ENCODE measurements at regions not wholly inside any gene's neighbourhood (a gene's known extent, or its start where the extent isn't known, plus 50 kb on each side); places are given as distances from the start of the nearest gene placed in this dataset.
"Not testable (repeated sequence)": the region's sequence is repeated elsewhere in the genome, so short reads cannot be mapped to it uniquely, and the experiment has no call there.

DNA sequence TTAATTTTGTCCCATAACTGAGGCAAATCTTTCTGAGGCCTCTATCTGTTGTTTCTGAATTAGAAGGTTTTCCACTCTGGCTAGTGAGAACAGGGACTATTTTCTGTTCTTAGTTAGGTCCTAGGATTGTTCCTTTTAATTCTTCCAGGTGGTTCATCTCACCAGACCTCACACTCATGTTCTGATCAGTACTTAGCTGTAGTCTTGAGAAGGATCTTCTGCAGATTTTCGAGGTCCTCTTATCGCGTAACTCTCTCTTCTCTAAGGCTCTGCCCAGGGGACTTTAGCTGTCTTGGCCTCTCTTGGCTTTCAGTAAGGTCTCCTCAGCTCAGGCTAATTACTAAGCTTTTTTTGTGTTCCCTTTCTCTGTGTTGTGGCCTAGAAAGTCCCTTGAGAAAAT lies 201.1 kb downstream of the ETNK1 start:
- WGBS, 2 donors: 60 to 64% methylated on average over 3 of the region's 3 CpGs
- H3K4me3 ChIP-seq: no peak overlapping the region
- H3K9me3 ChIP-seq: peaks cover 0 to 3% (median 0%) of the 10 kb centered on the region in 3 donors
- H3K4me1 ChIP-seq: no peaks in the 10 kb centered on the region
- TF ChIP-seq, protein P1, sequence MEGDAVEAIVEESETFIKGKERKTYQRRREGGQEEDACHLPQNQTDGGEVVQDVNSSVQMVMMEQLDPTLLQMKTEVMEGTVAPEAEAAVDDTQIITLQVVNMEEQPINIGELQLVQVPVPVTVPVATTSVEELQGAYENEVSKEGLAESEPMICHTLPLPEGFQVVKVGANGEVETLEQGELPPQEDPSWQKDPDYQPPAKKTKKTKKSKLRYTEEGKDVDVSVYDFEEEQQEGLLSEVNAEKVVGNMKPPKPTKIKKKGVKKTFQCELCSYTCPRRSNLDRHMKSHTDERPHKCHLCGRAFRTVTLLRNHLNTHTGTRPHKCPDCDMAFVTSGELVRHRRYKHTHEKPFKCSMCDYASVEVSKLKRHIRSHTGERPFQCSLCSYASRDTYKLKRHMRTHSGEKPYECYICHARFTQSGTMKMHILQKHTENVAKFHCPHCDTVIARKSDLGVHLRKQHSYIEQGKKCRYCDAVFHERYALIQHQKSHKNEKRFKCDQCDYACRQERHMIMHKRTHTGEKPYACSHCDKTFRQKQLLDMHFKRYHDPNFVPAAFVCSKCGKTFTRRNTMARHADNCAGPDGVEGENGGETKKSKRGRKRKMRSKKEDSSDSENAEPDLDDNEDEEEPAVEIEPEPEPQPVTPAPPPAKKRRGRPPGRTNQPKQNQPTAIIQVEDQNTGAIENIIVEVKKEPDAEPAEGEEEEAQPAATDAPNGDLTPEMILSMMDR (IDR thresholded peaks at IDR 0.05): no peak
- no peak for TF ChIP-seq POLR2A (IDR thresholded peaks at IDR 0.05)
- H3K36me3 ChIP-seq (replicated peaks in 1 of 2; ENCODE audit: insufficient read depth in 1 of 2, low read depth in 2 of 2): no peaks in the 10 kb centered on the region
- intact Hi-C loops (cut with DNase I): no loop called here
- ATAC-seq (no peak), DNase-seq (no peak)
- H3K27me3 ChIP-seq: no peaks in the 10 kb centered on the region
- no peak overlapping the region for H3K27ac ChIP-seq

DNA sequence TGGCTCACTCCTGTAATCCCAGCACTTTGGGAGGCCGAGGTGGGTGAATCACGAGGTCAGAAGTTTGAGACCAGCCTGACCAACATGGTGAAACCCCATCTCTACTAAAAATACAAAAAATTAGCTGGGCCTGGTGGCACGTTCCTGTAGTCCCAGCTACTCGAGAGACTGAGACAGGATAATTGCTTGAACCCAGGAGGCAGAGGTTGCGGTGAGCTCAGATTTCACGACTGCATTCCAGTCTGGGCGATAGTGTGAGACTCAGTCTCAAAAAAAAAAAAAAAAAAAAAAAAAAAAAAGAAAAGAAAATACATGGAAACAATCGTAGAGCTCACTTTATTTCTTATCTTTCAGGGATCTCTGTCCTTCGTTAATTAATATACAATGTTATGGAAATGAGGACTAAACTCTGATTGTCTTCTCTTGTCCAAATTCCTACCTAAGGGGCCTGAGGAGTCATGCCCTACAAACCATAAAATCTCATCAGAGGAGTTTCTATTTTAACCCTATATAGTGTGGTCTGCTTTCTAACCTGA lies 201.5 kb downstream of the ETNK1 start:
- ATAC-seq; H3K27me3 ChIP-seq; H3K9me3 ChIP-seq; DNase-seq; intact Hi-C loops (cut with DNase I); H3K36me3 ChIP-seq (replicated peaks in 1 of 2; ENCODE audit: insufficient read depth in 1 of 2, low read depth in 2 of 2); H3K27ac ChIP-seq; H3K4me3 ChIP-seq; H3K4me1 ChIP-seq: not testable (repeated sequence)
- 60 to 74% methylated on average over 9 of the region's 9 CpGs for WGBS, 2 donors

DNA sequence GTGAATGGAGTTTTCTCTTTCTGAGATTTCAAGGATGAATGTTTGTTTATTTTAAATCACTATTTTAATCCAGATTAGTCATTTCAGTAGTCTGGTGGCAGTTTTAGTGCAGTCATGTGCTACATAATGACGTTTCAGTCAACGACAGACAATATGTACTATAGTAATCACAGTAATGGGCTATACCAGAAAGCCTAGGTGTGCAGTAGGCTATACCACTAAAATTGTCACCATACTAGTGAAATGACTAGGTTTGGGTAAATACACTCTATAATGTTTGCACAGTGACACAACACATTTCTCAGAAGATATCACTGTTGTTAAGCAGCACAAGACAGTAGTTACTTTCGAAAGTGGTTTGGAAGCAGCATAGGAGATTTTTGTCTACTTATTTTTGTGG lies 203.1 kb downstream of the ETNK1 start:
- Histone ChIP-seq H3K27me3 (no peaks in the 10 kb centered on the region), H3K36me3 (replicated peaks in 1 of 2; ENCODE audit: insufficient read depth in 1 of 2, low read depth in 2 of 2) (no peaks in the 10 kb centered on the region), H3K27ac (no peak overlapping the region), H3K9me3 (peaks cover 0 to 3% (median 0%) of the 10 kb centered on the region in 3 donors), H3K4me3 (no peak overlapping the region), H3K4me1 (no peaks in the 10 kb centered on the region)
- no peak for DNase-seq
- intact Hi-C loops (cut with DNase I): no loop called here
- WGBS, 2 donors: 39 to 50% methylated on average over 3 of the region's 3 CpGs
- TF ChIP-seq POLR2A (IDR thresholded peaks at IDR 0.05): no peak
- TF ChIP-seq, protein P1 (IDR thresholded peaks at IDR 0.05): no peak
- ATAC-seq: no peak

DNA sequence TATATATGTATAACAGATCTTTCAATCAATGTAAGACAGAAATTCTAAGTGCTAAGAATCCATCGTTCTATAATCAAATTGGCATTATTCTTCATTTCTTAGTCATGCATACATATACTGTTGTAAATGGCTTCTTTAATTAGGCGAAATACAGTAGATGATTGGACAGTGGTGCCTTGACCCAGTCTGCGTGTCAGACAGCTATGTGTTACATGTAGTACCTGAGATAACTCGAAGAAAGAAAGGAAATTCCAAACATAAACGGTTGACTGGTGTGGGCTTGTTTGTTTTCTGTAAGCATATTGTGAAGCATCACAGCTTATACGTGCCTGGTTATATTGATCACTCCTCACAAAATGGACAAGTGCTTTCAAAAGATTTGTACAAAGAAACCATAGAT lies 210.5 kb downstream of the ETNK1 start:
- intact Hi-C loops (cut with DNase I): no loop called here
- TF ChIP-seq, protein P1 (IDR thresholded peaks at IDR 0.05): no peak
- no peak for TF ChIP-seq POLR2A (IDR thresholded peaks at IDR 0.05)
- DNase-seq: no peak
- Histone ChIP-seq H3K27ac (no peak overlapping the region), H3K4me3 (no peak overlapping the region), H3K9me3 (no peaks in the 10 kb centered on the region), H3K27me3 (no peaks in the 10 kb centered on the region), H3K36me3 (replicated peaks in 1 of 2; ENCODE audit: insufficient read depth in 1 of 2, low read depth in 2 of 2) (no peaks in the 10 kb centered on the region), H3K4me1 (no peaks in the 10 kb centered on the region)
- 50 to 60% methylated on average over 6 of the region's 6 CpGs for WGBS, 2 donors
- no peak for ATAC-seq

DNA sequence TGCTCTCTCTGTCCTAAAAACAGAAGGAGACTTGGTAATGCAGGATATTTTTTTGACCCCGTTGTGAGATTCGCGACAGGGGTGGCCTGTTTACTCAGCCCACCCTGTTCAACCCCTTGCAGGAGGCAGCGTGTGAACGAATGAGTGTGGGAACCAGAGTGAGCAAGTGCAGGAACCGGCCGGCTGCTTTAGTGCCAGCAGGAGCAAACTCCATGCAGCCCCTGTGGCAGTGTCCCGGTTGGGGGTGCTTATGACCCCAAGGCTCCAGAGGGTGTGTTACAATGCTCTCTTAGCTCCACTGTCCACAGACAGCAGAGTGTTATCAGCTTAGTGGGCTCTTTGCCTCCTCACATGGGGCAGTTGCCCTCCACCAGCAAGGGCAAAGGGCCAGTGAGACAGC lies 225.2 kb downstream of the ETNK1 start:
- intact Hi-C loops (cut with DNase I): no loop called here
- no peak for ATAC-seq

More for the DNA sequence above, 225.2 kb downstream of the ETNK1 start:
- Histone ChIP-seq H3K27ac (no peak overlapping the region), H3K9me3 (no peaks in the 10 kb centered on the region), H3K27me3 (no peaks in the 10 kb centered on the region), H3K4me3 (no peak overlapping the region), H3K4me1 (no peaks in the 10 kb centered on the region), H3K36me3 (replicated peaks in 1 of 2; ENCODE audit: insufficient read depth in 1 of 2, low read depth in 2 of 2) (no peaks in the 10 kb centered on the region)
- no peak for DNase-seq
- TF ChIP-seq POLR2A (IDR thresholded peaks at IDR 0.05): no peak
- TF ChIP-seq, protein P1 (IDR thresholded peaks at IDR 0.05): no peak
- 68 to 84% methylated on average over 6 to 8 of the region's 8 CpGs for WGBS, 2 donors
